Stimulated activated CD8-positive, alpha-beta memory T cell treated with anti-CD3 and anti-CD28 coated beads, Interleukin-2, amount 100 ng/mL, for 48 hours (primary cell): ENCODE measurements at regions not wholly inside any gene's neighbourhood (a gene's known extent, or its start where the extent isn't known, plus 50 kb on each side); places are given as distances from the start of the nearest gene placed in this dataset.
A peak's percentile ranks its signal among the peaks of the same experiment; 100 is the strongest.
"Not testable (repeated sequence)": the region's sequence is repeated elsewhere in the genome, so short reads cannot be mapped to it uniquely, and the experiment has no call there.

Experiments used
- DNase-seq, 2 donors: peaks; one replicate each; pipeline ENCODE4 v3.0.0-alpha.2; 2020; ENCODE audit warnings: low read depth in 2 of 2

DNA sequence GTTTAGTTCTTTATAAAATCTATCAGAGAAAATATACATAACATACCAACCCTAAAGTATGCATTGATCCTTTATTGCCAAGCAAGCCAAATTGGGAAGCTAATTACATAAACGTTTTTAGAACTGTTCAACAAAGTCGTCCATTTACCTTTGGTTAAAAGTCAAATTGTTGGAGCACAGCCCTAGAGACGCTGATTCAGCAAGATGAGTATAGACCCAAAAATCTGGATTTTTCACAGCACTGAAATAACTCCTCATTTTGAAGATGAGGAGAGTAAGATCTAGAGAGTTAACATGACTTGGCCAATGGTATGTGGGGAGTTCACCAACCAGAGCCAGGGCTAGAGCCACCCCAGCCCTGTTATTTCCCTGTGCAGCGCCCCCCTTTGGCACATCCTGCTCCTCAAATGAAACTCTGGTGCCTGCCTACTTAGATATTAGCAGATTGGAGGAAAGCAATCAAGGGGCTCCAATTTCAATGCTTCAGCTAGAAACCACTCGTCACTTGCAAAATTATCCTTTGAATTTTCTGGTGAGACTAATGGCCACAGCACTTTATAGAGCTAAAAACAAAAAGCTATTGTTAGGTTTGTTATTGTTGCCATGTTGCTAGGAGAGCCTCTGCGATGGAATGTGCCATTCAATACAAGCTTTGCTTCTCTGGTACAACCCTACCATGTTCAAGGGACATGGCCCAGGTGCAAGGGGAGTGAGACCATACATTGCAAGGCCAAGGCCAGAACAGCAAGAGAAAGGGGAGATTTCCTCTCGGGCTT is 132.6 kb upstream of the ZEB1 start:
- DNase-seq = no peak

DNA sequence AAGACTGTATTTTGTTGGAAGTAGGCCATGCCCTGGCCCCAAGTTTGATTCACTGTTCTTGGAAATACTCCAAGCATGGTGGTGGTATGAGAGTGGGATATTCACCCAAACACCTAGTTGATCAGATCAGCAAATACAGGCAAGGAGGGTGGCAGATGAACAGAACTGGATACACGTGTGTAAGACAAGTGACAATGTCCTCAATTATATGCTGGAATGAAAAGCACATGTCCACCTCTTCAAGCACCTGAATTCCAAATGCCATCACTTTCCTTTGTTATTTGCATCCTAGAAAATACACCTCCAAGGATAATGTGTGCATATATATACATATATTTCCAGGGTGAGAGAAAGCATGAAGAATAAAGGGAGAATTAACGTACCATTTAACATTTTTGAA is 131.8 kb upstream of the ZEB1 start:
- no peak for DNase-seq

DNA sequence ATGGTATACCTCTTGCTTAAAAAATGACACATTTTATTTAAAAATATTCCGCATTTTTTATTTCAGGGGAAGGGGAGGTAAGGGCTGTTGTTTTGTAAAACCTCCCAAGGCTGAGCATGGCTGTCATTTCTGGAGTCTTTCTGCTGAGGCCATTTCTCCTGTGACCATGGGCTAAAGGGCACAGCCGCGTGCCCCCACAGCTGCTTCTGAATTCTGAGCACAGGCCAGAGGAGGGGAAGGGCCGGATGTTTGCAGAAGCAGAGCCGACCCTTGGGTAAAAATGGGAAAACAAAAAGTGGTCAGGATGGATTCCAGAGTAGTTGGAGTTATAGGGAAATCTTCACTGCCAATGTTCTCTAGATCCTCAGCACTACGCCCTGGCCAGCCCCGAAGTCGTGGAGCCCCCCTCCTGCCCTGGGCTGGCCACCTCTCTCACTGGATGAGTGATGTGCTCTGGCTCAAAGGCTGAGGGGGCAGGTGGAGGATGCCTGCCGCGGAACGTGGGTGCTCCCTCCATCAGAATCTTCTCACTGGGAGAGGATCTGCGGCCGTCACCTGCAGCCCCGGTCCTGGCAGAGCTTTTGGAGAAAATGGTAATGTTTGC is 131.3 kb upstream of the ZEB1 start:
- DNase-seq = no peak

DNA sequence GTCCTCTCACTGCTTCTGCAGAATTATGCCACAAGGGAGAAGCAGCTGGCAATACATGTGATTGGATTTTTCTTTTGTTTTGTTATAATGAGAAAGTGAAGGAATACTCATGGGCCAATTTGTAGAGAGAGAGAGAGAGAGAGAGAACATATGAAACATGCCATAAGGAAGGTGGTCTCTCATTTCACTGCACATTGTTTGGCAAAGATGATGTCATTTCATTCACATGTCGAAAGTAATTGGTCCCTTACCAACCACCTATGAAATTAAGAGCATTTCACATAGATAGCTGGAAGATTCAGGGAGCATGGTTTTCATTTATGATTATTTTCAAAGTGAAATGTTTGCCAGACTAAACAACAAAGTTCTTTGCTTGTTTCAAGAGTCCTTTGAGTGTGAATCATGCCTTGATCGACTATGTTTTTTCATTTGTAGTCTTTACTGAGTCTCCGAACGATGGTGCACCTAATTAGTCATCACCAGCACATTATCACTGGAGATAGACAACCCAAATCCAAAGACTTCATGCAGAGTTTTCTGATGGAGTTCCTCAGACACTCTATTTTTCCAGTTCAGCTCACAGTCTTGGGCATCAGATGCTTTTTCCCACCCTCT is 130.1 kb upstream of the ZEB1 start:
- no peak for DNase-seq

DNA sequence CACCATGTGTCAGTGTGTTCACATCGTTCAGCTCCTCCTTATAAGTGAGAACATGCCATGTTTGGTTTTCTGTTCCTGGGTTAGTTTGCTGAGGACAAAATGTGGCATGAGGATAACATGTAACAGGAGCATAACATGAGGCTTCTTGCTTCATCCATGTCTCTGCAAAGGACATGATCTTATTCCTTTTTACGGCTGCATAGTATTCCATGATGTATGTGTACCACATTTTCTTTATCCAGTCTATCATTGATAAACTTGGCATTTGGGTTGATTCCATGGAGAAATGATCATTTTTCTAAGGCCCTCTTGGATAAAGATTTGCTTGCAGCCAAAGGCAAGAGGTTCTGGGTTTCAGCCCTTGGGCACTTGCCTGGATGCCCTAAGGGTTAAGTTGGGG is 128.5 kb upstream of the ZEB1 start:
- DNase-seq = no peak

DNA sequence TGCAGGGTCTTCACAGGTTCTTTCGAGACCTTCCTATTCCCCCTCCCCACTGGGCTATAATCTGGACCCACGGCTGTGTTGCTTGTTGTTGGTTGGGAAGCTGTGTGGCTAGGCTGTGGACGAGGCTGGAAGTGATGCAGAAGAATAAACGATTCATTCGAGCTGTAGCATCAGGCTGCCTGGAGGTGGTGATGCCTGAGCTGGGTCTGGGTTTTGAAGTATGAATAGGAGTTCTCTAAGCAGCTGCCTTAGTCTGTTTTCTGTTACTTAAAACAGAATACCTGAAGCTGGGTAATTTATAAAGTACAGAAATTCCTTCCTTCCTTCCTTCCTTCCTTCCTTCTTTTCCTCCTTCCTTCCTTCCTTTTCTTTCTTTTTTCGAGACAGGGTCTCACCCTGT is 126.5 kb upstream of the ZEB1 start:
- no peak for DNase-seq

DNA sequence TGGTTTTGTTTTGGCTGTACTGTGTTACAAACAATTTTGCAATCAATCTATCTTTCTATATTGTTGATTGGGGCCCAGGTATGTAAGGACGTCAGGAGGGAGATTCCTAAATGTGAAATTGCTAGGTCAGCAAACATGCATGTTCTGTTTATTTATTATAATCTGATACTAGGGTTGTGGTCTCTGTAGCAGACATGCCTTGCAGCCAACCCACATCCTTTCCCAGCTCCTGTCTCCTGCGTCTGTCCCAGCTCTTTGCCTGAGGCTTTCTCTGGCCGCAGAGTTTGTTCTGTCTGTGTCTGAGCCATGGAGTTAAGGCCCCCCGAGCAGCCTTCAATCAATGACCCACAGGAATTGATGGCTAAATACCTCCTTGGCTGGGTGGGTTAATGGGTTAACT is 124.0 kb upstream of the ZEB1 start:
- DNase-seq = no peak

DNA sequence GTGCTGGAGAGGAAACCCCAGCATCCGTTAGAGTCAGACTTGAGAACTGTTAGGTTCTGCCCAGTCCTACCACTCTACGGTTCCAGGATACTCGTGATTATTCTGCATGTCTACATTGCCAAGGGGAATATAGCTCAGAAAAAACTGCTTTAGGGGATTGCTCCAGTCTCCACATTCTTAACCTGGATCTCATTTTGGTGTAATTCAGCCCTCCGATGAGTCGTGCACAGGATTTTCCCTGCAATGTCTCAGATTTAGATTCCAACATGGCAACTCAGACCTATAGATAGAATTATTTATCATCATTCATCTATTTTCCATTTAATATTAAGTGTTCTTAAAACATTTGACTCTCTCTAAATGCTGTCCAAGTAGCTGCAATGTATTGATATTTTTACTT is 121.1 kb upstream of the ZEB1 start:
- no peak for DNase-seq

DNA sequence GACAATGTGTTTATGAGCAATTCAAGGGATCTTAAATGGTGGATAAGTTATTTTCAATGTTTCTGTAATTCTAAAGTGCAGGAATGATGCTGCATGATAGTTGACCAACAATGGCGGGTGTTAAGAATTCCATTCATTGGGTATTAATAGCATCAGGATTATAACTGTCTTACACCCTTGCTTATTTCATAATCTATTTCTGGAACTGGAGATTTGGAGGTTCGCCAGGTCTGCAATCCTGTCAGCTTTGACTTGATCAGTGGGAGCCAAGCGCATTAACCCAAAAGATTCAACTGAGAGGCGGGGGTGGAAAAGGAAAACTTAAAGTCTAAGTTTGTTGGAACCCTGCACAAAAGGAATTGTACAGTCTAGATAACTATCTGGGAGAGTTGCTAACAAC is 114.9 kb upstream of the ZEB1 start:
- no peak for DNase-seq

DNA sequence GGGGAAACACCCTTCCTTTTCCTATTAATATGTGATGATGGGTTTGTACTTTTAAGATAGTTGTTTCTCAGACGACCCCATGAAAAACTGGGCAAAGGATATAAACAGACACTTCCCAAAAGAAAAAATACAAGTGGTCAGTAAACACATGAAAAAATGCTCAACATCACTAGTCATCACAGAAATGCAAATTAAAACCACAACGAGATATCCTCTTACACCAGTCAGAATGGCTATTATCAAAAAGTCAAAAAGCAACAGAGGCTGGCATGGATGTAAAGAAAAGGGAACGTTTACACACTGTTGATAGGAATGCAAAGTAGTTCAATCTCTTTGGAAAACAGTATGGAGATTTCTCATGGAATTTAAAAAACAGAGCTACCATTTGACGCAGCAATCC is 111.4 kb upstream of the ZEB1 start:
- DNase-seq = no peak

DNA sequence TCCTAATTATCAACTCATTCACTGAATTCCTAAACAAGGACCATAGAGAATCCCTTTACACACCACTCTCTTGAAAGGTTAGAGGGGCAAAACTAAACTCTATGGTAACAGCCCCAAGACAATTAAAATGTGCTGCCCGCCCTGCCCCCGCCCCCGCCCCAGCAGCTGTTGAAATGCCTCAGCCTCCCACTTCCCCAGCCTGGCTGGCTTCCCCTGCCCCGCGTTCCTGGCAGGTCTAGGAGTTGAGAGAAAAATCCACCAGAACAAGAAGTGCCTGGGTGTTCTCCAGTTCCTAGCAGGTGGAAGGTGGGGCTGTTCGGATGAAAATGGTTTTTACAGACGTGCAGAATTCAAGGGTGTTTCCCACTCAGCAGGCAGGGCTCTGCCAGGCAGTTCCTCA is 109.5 kb upstream of the ZEB1 start:
- no peak for DNase-seq

DNA sequence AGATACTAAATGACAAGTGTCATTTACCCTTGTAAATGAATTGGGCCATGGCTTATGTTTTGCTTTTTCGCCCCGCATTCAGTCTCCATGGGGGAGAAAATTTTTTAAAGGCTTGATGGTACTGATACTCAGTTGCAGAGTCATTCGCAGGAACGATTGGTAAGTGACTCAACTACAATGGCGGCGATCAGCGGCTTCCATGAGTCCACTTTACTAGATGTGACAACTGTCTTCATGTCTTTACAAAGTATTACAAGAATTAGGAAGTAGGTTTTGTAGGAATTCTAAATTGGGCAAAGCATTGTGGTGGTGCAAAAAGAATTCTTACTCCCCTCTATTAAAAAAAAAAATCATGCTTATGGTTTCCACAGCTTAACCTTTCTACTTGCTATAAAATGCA is 108.8 kb upstream of the ZEB1 start:
- DNase-seq = no peak

DNA sequence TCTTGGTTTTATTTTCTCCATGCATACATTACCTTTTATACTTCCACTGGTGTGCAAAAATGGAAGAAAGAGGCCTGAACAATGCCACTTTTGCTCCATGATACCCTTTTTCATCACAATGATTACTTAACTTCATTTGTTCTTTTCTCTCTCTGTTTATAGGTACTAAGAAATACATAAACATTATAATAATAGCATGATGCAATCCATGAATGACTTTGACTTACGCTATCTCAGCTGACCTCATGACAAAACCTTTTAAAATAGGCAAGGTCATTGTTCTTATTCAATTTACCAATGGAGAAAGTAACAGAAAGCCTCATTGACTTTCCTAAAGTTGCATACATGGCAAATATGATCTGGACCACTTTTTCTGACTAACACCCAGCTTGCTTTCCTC is 105.1 kb upstream of the ZEB1 start:
- DNase-seq = no peak

DNA sequence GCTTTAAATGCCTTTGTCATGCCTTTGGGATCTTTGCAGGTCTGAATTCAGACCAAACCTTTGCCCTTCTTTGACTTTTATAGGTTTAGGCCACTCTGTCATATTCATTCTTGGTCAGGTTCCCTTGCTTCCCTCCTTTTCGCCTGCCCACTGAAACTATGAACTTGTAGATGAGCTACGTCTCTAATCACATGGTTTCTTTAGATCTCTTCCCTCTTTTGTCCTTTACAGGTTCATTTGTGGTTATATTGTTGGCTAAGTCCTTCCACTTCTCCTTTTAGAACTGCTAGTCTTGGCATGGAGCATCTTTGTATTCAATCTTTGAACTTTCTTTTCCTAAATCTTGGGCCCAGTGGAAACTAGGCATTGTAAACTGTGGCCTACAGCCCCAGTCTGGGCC is 104.0 kb upstream of the ZEB1 start:
- DNase-seq = no peak

DNA sequence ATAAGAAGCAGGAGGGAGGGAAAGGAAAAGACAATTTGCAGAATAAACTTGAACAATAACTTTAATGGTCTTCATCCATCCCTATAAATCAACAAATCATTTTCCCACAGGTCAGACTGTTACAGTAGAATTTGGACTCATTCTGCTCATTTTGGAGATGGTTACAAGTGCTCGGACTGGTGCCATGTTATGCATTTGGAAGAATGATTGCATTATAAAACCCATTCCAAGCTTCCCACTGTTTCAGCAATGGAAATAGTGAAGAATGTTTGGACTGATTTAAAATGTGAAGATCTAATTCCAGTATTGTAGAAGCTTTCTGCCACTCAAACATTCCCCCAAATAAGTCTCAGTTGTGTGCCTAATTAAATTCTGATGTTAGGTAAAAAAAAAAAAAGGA is 99.7 kb upstream of the ZEB1 start:
- DNase-seq = no peak

DNA sequence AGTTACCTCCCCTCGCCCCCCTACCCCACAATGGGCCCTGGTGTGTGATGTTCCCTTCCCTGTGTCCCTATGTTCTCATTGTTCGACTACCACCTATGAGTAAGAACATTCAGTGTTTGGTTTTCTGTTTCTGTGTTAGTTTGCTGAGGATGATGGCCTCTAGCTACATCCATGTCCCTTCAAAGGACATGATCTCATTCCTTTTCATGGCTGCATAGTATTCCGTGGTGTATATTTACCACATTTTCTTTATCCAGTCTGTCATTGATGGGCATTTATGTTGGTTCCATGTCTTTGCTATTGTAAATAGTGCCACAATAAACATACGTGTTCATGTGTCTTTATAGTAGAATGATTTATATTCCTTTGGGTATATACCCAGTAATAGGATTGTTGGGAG is 90.2 kb upstream of the ZEB1 start:
- not testable (repeated sequence) for DNase-seq

DNA sequence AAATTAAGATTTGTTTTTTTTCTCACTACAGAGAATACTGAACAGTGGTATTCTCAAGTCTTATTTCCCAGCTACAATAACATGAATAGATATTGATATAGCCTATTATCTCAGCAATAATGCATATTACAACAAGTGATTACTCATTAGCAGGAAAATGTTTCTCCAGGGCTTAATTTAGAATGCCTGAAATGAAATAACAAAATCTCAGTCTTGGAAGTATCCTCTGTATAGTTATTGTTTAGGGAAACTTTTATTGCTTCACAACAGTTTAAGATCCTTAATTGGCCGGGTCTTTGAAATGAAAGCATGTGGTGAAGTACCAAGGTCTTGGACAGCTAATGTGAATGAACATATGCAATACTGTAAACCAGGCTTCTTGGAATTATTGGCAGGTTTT is 79.1 kb upstream of the ZEB1 start:
- DNase-seq = no peak

DNA sequence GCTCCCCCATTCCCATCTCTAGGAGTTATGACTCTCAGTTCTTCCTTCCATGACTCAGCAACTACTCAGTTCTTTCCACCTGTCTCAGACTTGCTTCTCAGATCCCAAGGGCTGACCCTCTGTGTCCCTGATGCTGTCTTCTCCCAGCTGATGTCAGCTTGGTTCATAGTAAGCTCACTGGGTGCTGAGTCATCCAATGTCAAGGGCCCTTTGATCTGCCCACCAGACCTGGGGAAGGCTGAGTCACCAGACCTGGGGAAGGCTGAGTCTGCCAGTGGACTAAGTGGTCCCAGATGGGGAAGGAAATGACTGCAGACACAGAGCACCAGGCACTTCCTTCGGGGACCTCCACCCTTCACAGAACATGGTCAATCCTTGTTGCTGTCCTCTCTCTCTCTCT is 76.1 kb upstream of the ZEB1 start:
- DNase-seq = peak; percentile 26 to 49

DNA sequence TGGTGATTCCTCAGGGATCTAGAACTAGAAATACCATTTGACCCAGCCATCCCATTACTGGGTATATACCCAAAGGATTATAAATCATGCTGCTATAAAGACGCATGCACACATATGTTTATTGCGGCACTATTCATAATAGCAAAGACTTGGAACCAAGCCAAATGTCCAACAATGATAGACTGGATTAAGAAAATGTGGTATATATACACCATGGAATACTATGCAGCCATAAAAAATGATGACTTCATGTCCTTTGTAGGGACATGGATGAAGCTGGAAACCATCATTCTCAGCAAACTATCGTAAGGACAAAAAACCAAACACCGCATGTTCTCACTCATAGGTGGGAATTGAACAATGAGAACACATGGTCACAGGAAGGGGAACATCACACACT is 67.9 kb upstream of the ZEB1 start:
- not testable (repeated sequence) for DNase-seq

DNA sequence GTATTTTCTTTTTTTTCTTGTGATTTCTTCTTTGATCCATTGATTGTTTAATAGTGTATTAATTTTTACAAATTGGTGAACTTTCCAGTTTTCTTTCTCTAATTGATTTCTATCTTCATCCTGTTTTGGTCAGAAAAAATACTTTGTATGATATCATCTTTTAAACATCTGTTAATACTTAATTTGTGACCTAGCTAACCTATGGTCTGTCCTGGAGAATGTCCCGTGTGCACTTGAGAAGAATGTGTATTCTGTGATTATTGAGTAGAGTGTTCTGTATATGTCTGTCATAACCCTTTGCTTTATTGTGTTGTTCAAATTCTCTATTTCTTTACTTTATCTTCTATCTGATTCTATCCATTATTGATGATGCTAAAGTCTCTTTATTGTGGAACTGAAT is 65.8 kb upstream of the ZEB1 start:
- no peak for DNase-seq

DNA sequence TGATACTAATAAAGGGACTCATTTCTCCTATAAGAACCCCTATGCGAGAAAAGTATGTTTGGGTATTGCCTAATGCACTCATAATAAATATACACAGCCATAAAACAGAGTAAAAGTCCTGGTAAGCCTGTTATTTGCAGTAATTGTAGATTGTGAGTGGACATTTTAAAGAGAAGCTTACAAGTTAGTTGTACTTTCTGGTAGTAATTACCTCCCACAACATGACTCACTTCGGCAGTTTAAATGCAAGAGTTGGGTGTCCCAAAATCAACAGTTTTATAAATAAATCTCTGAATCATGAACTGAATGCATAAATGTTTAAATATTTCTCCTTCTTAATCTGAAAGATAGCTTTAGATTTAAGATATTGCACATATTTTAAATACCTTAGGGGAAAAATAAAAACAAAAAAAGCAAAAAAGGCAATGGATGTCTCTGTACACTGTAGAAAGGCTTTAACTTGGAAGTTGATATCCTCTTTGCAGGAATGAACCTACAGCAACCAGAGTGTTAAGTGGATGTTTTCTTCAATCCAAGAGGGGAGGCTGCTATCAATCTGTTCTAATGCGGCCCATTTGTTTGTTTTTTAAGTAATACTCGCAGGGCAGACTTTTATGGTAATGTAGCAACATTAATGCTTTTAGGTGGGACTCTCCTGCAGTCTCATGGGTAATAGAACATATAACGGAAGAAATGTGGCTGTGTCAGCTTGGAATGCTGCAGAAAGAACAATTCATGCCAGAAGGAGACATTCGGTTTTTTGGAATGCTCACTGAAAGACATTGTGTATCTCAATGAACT is 57.3 kb upstream of the ZEB1 start:
- no peak for DNase-seq

DNA sequence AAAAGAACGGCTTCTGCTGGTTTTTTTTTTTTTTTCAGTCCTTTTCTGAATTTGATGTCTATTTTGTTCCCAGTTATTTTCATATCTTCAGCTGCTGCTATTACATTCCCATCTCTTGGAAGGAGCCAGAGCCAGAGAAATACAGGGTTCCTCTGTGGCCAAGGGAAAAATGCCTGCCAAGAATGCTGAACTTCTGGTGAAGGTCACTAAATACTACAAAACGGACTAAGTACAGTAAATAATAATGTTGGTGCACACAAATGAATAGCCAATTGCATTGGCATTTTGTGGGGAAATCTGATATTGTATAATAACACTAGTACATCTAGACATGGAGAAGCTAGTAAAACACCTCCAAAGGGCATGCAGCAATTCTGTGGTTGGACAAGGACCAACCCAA is 56.3 kb upstream of the ZEB1 start:
- DNase-seq = no peak

DNA sequence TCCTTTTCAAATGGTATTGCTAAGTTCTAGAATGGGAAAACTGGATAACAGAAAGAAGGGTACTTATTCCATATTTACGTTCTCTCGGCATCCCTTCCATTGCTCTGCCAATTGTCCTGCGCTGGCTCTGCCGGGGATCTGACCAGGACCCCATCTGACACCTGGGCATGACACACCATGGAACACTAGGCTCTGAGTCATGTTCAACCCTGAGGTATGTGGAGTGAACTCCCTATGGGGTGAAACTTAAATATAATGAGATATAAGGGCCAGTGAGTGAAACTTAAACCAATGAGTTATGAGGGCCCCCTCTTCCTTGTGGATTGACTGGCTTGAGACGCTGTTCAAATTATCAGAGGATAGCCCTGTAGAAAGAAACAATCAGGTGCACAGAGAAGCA is 55.1 kb upstream of the ZEB1 start:
- no peak for DNase-seq
